Bronchial epithelial cell (primary cell): ENCODE measurements at regions not wholly inside any gene's neighbourhood (a gene's known extent, or its start where the extent isn't known, plus 50 kb on each side); places are given as distances from the start of the nearest gene placed in this dataset.

Source experiments
- DNase-seq: peaks from one replicate; pipeline ENCODE4 v3.0.0-alpha.2; 2010; ENCODE audit warnings: low read depth
- FAIRE-seq: peaks from 2 replicates; lab custom pipeline; 2011; peaks lifted over from hg19 to GRCh38; lab: Jason Lieb, UNC
- H3K27me3 ChIP-seq: 2 replicates; pipeline ENCODE4 v1.5.1; 2011; ENCODE audit warnings: low read length; ENCODE audit not compliant: control insufficient read depth, insufficient read depth
- H3K36me3 ChIP-seq: 2 replicates; pipeline ENCODE4 v1.5.1; 2011; ENCODE audit warnings: low read length; ENCODE audit not compliant: control insufficient read depth, insufficient read depth
- H3K4me3 ChIP-seq: 2 replicates; pipeline ENCODE4 v1.5.1; 2011; ENCODE audit warnings: mild to moderate bottlenecking, low read depth, low read length, control low read depth
- TF ChIP-seq, protein P1 (sequence below): IDR thresholded peaks from 2 replicates; pipeline ENCODE4 v1.5.1; 2011; ENCODE audit warnings: mild to moderate bottlenecking, moderate library complexity, low read length, control low read depth, inconsistent platforms; ENCODE audit not compliant: insufficient read depth, severe bottlenecking

DNA sequence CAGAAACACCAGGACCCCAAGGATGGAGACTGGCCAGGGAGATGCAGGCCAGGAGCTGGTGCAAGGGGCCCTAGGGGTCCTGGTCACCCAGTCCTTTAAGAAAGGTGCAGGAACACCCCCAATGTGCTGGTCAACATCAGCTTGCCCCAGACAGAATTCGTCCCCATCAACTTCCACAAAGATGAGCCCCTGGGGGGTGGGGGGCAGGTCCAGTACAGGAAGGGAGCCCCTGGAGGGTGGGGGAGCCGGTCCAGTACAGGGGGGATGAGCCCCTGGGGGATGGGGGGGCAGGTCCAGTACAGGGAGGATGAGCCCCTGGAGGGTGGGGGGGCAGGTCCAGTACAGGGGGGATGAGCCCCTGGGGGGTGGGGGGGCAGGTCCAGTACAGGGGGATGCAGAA lies 160.7 kb upstream of the SALL3 start:
- TF ChIP-seq, protein P1, sequence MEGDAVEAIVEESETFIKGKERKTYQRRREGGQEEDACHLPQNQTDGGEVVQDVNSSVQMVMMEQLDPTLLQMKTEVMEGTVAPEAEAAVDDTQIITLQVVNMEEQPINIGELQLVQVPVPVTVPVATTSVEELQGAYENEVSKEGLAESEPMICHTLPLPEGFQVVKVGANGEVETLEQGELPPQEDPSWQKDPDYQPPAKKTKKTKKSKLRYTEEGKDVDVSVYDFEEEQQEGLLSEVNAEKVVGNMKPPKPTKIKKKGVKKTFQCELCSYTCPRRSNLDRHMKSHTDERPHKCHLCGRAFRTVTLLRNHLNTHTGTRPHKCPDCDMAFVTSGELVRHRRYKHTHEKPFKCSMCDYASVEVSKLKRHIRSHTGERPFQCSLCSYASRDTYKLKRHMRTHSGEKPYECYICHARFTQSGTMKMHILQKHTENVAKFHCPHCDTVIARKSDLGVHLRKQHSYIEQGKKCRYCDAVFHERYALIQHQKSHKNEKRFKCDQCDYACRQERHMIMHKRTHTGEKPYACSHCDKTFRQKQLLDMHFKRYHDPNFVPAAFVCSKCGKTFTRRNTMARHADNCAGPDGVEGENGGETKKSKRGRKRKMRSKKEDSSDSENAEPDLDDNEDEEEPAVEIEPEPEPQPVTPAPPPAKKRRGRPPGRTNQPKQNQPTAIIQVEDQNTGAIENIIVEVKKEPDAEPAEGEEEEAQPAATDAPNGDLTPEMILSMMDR, result no peak
- FAIRE-seq (no peak), DNase-seq (no peak)
- no peak overlapping the region for H3K4me3 ChIP-seq
- H3K27me3 ChIP-seq, result no peaks in the 10 kb centered on the region
- H3K36me3 ChIP-seq, result no peaks in the 10 kb centered on the region

DNA sequence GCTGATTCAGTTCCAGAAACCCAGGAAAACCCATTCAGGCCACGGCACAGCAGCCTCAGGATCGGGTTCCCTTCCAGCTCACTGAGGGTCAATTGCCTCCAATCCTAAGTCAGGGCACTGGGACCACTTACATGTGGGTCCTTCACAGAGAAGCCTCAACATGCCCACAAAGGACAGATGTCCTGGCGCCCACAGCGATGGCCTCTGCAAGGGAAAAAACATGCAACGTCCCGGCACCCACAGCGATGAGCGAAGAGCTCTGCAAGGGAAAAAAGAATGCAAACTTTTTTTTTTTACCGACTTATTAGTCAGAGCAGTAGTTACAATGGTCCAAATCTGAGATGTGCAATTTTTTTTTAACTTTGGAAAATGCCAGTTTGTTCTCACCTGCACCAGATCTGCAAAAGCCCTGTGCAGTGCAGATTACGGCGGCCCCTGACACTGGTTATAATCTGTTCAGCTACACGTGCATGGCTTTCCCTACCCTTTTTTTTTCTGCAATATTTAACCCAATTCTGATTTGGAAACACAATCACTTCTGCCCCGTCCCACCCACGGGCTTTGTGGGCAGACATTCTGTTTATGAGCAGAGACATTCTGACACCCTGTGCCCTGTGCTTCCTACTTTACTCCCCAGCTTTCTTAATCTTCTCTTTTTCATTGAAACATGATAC lies 159.3 kb upstream of the SALL3 start:
- TF ChIP-seq, protein P1, result no peak
- no peak overlapping the region for H3K4me3 ChIP-seq
- H3K36me3 ChIP-seq, result no peaks in the 10 kb centered on the region
- DNase-seq (no peak), FAIRE-seq (no peak)
- H3K27me3 ChIP-seq, result no peaks in the 10 kb centered on the region

DNA sequence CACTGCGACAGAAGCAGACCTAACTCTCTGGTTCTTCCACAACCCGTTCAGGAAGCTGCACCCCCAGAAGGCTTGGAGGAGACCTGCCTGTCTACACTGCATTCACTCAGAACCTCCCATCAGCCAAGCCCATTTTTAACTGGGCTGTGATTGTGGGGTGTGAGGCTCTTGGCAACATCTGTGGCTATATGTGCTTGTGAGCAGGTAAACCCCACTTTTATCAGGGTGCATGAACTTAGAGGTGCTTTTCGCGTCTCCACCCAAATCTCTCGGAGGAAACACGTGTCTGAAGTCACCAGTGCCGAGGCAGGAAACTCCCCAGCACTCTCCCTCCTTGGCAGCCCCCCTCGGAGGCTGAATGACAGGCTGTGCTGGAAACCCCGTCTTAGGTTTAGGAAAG lies 158.2 kb upstream of the SALL3 start:
- TF ChIP-seq, protein P1, result no peak
- FAIRE-seq, result no peak
- DNase-seq, result no peak
- Histone ChIP-seq H3K27me3 (no peaks in the 10 kb centered on the region), H3K36me3 (no peaks in the 10 kb centered on the region), H3K4me3 (no peak overlapping the region)

DNA sequence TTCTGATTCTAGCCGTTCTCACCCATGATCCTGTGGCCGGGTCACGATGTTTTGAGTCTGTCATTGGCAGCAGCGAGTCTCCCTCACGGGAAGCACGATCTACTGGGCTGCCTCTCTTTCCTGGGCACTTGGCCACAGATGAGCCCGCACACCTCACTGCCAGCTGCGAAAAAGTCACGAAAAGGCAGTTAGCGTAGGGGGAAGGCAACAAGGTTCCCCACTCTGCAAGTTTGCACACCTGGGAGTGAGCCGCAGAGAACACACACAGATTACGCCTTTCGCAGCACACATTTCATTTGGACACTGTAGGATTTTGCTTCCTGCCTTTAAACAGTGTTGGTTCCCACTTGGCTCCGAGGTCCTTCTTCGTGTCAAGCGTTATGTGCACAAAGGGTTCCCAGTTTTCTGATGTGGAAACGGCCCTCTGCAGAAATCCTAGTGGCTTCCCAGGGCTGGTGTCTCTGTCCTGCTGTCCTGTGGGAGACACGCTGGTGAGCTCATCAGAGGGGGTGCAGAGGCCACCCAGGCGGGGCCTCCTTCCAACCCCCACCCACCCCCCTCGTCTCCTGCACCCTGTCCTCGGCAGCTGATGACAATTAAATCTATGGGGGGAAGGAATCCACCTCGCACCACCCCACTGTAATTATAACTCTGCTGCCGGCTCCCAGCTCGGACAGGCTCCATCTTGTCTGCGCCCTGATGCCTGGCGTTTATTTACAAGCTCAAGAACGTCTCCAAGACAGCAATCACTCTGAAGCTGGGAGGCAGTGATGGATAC lies 157.3 kb upstream of the SALL3 start:
- FAIRE-seq (no peak), DNase-seq (no peak)
- TF ChIP-seq, protein P1, result no peak
- H3K27me3 ChIP-seq, result no peaks in the 10 kb centered on the region
- no peaks in the 10 kb centered on the region for H3K36me3 ChIP-seq
- no peak overlapping the region for H3K4me3 ChIP-seq

DNA sequence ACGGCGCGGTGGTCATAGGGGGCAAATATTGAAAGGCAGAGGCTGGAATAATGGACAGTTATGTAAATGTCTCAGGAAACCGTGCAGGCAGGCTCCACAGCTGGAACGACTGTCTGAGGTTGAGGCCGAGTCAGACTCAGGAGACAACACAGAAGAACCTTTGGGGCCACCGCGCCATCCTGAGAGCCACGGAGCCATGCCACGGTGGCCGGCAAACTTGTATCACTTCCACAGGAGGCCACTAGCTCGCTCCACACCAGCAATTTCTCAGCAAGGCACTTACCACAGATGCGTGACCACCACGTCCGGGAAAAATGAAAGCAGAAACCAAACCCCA lies 156.7 kb upstream of the SALL3 start:
- TF ChIP-seq, protein P1, result no peak
- Histone ChIP-seq H3K36me3 (no peaks in the 10 kb centered on the region), H3K27me3 (no peaks in the 10 kb centered on the region), H3K4me3 (no peak overlapping the region)
- no peak for FAIRE-seq
- DNase-seq, result no peak
